Calu3 (cell line): ENCODE measurements at regions not wholly inside any gene's neighbourhood (a gene's known extent, or its start where the extent isn't known, plus 50 kb on each side); places are given as distances from the start of the nearest gene placed in this dataset.

Experiments used
- BruUV-seq: library from RNA; stranded (reverse); fragments of 400-500 nt; replicated peaks from 2 replicates; lab custom pipeline; 2021; lab: Mats Ljungman, UMichigan
- CTCF ChIA-PET: fragments of 300-600 bp; sonication (Branson Sonifier 250); formaldehyde crosslinking; loops from one replicate; lab custom pipeline; 2022; ENCODE audit warnings: antibody characterized with exemption; lab: Charles Lee
- DNase-seq: peaks from one replicate; pipeline ENCODE4 v3.0.0; 2022
- H3K27ac Mint-ChIP-seq: one replicate; pipeline ENCODE4 v1.8.0; 2022; ENCODE audit warnings: mixed read lengths; ENCODE audit not compliant: unreplicated experiment
- H3K27me3 Mint-ChIP-seq: one replicate; pipeline ENCODE4 v1.8.0; 2022; ENCODE audit warnings: mixed read lengths; ENCODE audit not compliant: unreplicated experiment
- H3K36me3 Mint-ChIP-seq: one replicate; pipeline ENCODE4 v1.8.0; 2022; ENCODE audit warnings: mild to moderate bottlenecking, moderate library complexity, mixed read lengths; ENCODE audit not compliant: insufficient read depth, unreplicated experiment
- H3K4me1 Mint-ChIP-seq: one replicate; pipeline ENCODE4 v1.8.0; 2022; ENCODE audit warnings: mild to moderate bottlenecking, low read depth, mixed read lengths; ENCODE audit not compliant: unreplicated experiment
- H3K4me3 Mint-ChIP-seq: one replicate; pipeline ENCODE4 v1.8.0; 2022; ENCODE audit warnings: mild to moderate bottlenecking, low read depth, moderate library complexity, mixed read lengths; ENCODE audit not compliant: unreplicated experiment
- H3K9me3 Mint-ChIP-seq: one replicate; pipeline ENCODE4 v1.8.0; 2022; ENCODE audit warnings: low read depth, mixed read lengths; ENCODE audit not compliant: unreplicated experiment
- CTCF ChIP-seq: fragments of 200-600 bp; IDR thresholded peaks from one replicate; pipeline ENCODE4 v1.8.0; 2022; ENCODE audit warnings: antibody characterized with exemption; ENCODE audit not compliant: unreplicated experiment
- intact Hi-C: fragments of 100-400 bp; cut with micrococcal nuclease; formaldehyde crosslinking; loops from one replicate; pipeline ENCODE4 v1.10.0; 2022; ENCODE audit not compliant: unreplicated experiment

- no peak overlapping the region for H3K27ac Mint-ChIP-seq
- no peak for TF ChIP-seq CTCF
- intact Hi-C loops = no loop called here
- no TSS peak for BruUV-seq
- CTCF ChIA-PET = interaction anchor here (1.2 kb wide), 1 partner anchor 311 kb away, joined by 6 read pairs; no protein-coding TSS in a partner anchor
- H3K9me3 Mint-ChIP-seq = peaks cover 5% of the 10 kb centered on the region
- no peaks in the 10 kb centered on the region for H3K4me1 Mint-ChIP-seq
- no peak for DNase-seq
- no peaks in the 10 kb centered on the region for H3K36me3 Mint-ChIP-seq
- peaks cover 67% of the 10 kb centered on the region for H3K27me3 Mint-ChIP-seq
- no peak overlapping the region for H3K4me3 Mint-ChIP-seq
Measured at GRCh38 chr3:135731546-135731945, 234.0 kb upstream of the PPP2R3A start.

- no TSS peak for BruUV-seq
- TF ChIP-seq CTCF = peak; percentile 86
- CTCF ChIA-PET = interaction anchor here (0.7 to 1.7 kb wide), 7 partner anchors 151 to 942 kb away, joined by 3 to 25 read pairs (median 3); no protein-coding TSS in a partner anchor
- Mint-ChIP-seq H3K4me3 (no peak overlapping the region), H3K9me3 (no peaks in the 10 kb centered on the region), H3K27ac (no peak overlapping the region), H3K4me1 (no peaks in the 10 kb centered on the region), H3K36me3 (no peaks in the 10 kb centered on the region), H3K27me3 (peaks cover 76% of the 10 kb centered on the region)
- intact Hi-C loops = loop anchor here (1.0 kb wide), 2 partner anchors 159 to 306 kb away; no protein-coding TSS in a partner anchor
- DNase-seq = peak; percentile 80
Measured at GRCh38 chr3:135736740-135737139, 228.8 kb upstream of the PPP2R3A start.

- intact Hi-C loops = no loop called here
- Mint-ChIP-seq H3K36me3 (no peaks in the 10 kb centered on the region), H3K27ac (no peak overlapping the region), H3K27me3 (peaks cover 78% of the 10 kb centered on the region), H3K9me3 (no peaks in the 10 kb centered on the region), H3K4me3 (no peak overlapping the region), H3K4me1 (no peaks in the 10 kb centered on the region)
- TF ChIP-seq CTCF = no peak
- CTCF ChIA-PET = no interaction called here
- DNase-seq = no peak
- BruUV-seq = no TSS peak
Measured at GRCh38 chr3:135739779-135740178, 225.7 kb upstream of the PPP2R3A start.

GRCh38 chr3:135740211-135740610 lies 225.3 kb upstream of the PPP2R3A start:
- Mint-ChIP-seq H3K27me3 (peaks cover 78% of the 10 kb centered on the region), H3K4me1 (no peaks in the 10 kb centered on the region), H3K36me3 (no peaks in the 10 kb centered on the region), H3K4me3 (no peak overlapping the region), H3K9me3 (no peaks in the 10 kb centered on the region), H3K27ac (no peak overlapping the region)
- DNase-seq = no peak
- TF ChIP-seq CTCF = no peak
- BruUV-seq = no TSS peak
- intact Hi-C loops = no loop called here
- CTCF ChIA-PET = no interaction called here
